Spinal cord (tissue), 9 donors: ENCODE measurements at regions not wholly inside any gene's neighbourhood (a gene's known extent, or its start where the extent isn't known, plus 50 kb on each side); places are given as distances from the start of the nearest gene placed in this dataset.

Source experiments
- DNase-seq, 6 donors: peaks; one replicate each; pipeline versions ENCODE4 v3.0.0 to v3.0.0-alpha.2; 2013 to 2015; ENCODE audit warnings: low spot score in 6 of 6, low read depth in 4 of 6
- H3K27ac ChIP-seq: one replicate; pipeline ENCODE4 v1.5.1; 2013; ENCODE audit warnings: low read depth, low read length, control low read depth
- H3K27me3 ChIP-seq: one replicate; pipeline ENCODE4 v1.6.1; 2013; ENCODE audit warnings: low read length; ENCODE audit not compliant: control insufficient read depth, insufficient read depth
- H3K36me3 ChIP-seq: one replicate; pipeline ENCODE4 v1.6.1; 2013; ENCODE audit warnings: low read length; ENCODE audit not compliant: control insufficient read depth, insufficient read depth
- H3K4me1 ChIP-seq: one replicate; pipeline ENCODE4 v1.6.1; 2013; ENCODE audit warnings: low read length; ENCODE audit not compliant: control insufficient read depth, insufficient read depth
- H3K4me3 ChIP-seq: one replicate; pipeline ENCODE4 v1.5.1; 2013; ENCODE audit warnings: low read depth, low read length, control low read depth
- H3K9me3 ChIP-seq: one replicate; pipeline ENCODE4 v1.6.1; 2013; ENCODE audit warnings: low read length; ENCODE audit not compliant: control insufficient read depth, insufficient read depth
- WGBS: methylation state at CpG from one replicate; pipeline ENCODE4 v1.1.5; 2013; ENCODE audit warnings: missing lambda C conversion rate; ENCODE audit not compliant: insufficient coverage; 5-methylcytosine and 5-hydroxymethylcytosine counted together
- donor health status: healthy.

GRCh38 chr2:60271131-60271530 is 282.3 kb downstream of the BCL11A start:
- Histone ChIP-seq H3K4me3 (no peak overlapping the region), H3K36me3 (no peaks in the 10 kb centered on the region)

DNA sequence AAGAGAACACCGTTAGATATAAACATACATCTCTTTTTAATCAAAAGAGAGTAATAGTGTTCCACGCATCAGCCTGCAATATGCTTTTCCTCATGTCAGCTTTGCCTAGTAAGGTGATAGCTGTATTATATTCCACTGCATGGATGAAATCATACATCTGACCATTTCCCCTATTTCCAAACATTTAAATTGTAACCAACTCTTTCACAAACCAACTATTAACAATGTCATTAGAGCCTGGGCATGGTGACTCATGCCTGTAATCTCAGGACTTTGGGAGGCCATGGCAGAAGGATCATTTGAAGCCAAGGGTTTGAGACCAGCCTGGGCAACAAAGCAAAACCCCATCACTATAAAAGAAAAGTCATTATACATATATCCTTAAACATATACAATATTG is 284.8 kb downstream of the BCL11A start:
- Histone ChIP-seq H3K4me3 (no peak overlapping the region), H3K27me3 (no peaks in the 10 kb centered on the region), H3K27ac (no peak overlapping the region), H3K4me1 (no peaks in the 10 kb centered on the region), H3K36me3 (no peaks in the 10 kb centered on the region), H3K9me3 (no peaks in the 10 kb centered on the region)
- no peak for DNase-seq
- WGBS: no CpG with 5 or more reads among the region's 2 CpGs

More at GRCh38 chr2:60271131-60271530, 282.3 kb downstream of the BCL11A start:
- H3K9me3 ChIP-seq: peaks cover 6% of the 10 kb centered on the region
- DNase-seq: no peak
- H3K27ac ChIP-seq: no peak overlapping the region
- H3K27me3 ChIP-seq: no peaks in the 10 kb centered on the region
- H3K4me1 ChIP-seq: peaks cover 4% of the 10 kb centered on the region
- 100% methylated on average over 1 of the region's 7 CpGs for WGBS

DNA sequence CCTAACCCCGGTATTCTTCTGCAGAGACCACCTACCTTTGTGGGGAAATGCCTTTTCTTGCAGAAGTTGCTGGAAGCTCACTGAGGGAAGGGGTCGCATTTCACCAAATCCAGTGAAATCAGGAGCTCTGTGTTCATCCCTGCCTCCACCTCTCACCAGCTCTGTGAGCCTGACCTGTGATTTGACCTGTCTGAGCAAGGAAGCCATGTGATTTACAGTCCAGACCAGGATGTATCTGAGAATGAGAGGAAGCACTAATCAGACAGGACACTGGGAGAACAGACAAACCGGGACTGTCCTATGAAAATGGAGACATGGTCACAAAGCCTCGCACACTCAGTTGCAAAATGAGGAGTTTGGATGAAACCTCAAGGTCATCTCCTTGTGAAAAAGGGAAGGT is 285.4 kb downstream of the BCL11A start:
- Histone ChIP-seq H3K4me1 (no peaks in the 10 kb centered on the region), H3K27ac (no peak overlapping the region), H3K27me3 (no peaks in the 10 kb centered on the region), H3K36me3 (no peaks in the 10 kb centered on the region), H3K4me3 (no peak overlapping the region), H3K9me3 (no peaks in the 10 kb centered on the region)
- 89% methylated on average over 4 of the region's 4 CpGs for WGBS
- DNase-seq: no peak

- Histone ChIP-seq H3K27me3 (no peaks in the 10 kb centered on the region), H3K9me3 (no peaks in the 10 kb centered on the region), H3K27ac (no peak overlapping the region), H3K4me3 (no peak overlapping the region), H3K36me3 (no peaks in the 10 kb centered on the region), H3K4me1 (no peaks in the 10 kb centered on the region)
- no peak for DNase-seq
- 77% methylated on average over 5 of the region's 5 CpGs for WGBS
These were observed 286.3 kb downstream of the BCL11A start for GRCh38 chr2:60267122-60267521.

GRCh38 chr2:60262178-60262577 is 291.3 kb downstream of the BCL11A start:
- Histone ChIP-seq H3K27ac (no peak overlapping the region), H3K36me3 (no peaks in the 10 kb centered on the region), H3K9me3 (no peaks in the 10 kb centered on the region), H3K4me3 (no peak overlapping the region), H3K4me1 (no peaks in the 10 kb centered on the region), H3K27me3 (no peaks in the 10 kb centered on the region)
- 65% methylated on average over 5 of the region's 7 CpGs for WGBS
- no peak for DNase-seq

GRCh38 chr2:60260639-60261296 is 292.7 kb downstream of the BCL11A start:
- H3K4me3 ChIP-seq: no peak overlapping the region
- no peak overlapping the region for H3K27ac ChIP-seq
- no peaks in the 10 kb centered on the region for H3K36me3 ChIP-seq
- WGBS: 83% methylated on average over 9 of the region's 13 CpGs
- no peaks in the 10 kb centered on the region for H3K27me3 ChIP-seq
- no peaks in the 10 kb centered on the region for H3K4me1 ChIP-seq
- no peak for DNase-seq
- no peaks in the 10 kb centered on the region for H3K9me3 ChIP-seq

DNA sequence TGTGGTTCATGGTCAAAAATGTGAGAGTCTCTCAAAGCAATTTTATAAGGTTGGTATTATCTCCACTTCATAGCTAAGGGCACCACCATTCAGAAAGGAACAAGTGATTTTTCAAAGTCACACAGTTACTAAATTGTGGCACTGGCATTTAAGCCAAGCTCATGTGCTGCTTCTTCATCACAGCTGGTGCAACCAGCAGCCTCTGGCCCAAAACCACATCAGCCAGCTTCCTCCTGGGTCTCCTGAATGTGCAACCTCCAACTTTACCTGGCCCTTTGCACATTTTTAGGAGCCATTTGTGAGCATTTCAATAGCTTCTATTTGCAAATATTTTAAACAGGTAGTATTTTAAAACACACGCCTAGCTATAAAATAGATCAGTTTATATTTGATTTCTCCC is 293.7 kb downstream of the BCL11A start:
- no peak for DNase-seq
- Histone ChIP-seq H3K27ac (no peak overlapping the region), H3K9me3 (no peaks in the 10 kb centered on the region), H3K4me3 (no peak overlapping the region), H3K36me3 (no peaks in the 10 kb centered on the region), H3K27me3 (no peaks in the 10 kb centered on the region), H3K4me1 (no peaks in the 10 kb centered on the region)
- WGBS: no CpG with 5 or more reads among the region's 1 CpG

DNA sequence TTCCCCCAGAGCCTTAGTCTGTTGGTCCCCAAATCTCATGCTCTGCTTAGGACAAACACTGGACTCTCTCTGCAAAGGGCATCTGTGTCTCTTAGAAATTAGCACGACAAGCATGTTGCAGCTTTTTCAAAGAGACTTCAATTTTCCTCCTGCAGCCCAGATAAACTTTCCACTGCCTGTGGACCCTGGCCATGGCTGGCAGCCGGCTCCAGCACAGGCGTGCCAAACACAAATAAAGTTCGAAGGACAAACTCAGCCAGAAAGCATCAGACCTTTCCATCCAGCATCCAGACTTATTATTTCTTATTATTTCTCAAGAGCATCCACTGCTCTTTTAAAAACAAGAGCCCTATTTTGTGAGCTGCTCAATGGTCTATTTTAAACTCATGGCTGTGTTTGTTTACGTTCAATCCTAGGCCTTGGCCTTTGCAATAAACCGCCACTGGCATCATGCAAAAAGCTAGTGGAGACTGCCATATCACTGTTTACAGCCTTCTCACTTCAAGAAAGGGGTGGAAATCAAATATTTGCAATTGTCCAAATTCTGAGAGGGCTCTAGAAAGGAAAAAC is 300.8 kb downstream of the BCL11A start:
- peak in 2 of 6 donors; percentile 12 to 50 for DNase-seq
- 30% methylated on average over 5 of the region's 6 CpGs for WGBS
- H3K27ac ChIP-seq: no peak overlapping the region

GRCh38 chr2:60251247-60251646 is 302.2 kb downstream of the BCL11A start:
- H3K27ac ChIP-seq: no peak overlapping the region
- no peak for DNase-seq
- H3K9me3 ChIP-seq: no peaks in the 10 kb centered on the region
- peaks cover 7% of the 10 kb centered on the region for H3K4me1 ChIP-seq
- no peaks in the 10 kb centered on the region for H3K27me3 ChIP-seq
- no peaks in the 10 kb centered on the region for H3K36me3 ChIP-seq
- H3K4me3 ChIP-seq: no peak overlapping the region

More for the DNA sequence above, 300.8 kb downstream of the BCL11A start:
- Histone ChIP-seq H3K36me3 (no peaks in the 10 kb centered on the region), H3K4me1 (peaks cover 7% of the 10 kb centered on the region), H3K27me3 (no peaks in the 10 kb centered on the region), H3K9me3 (no peaks in the 10 kb centered on the region), H3K4me3 (no peak overlapping the region)

DNA sequence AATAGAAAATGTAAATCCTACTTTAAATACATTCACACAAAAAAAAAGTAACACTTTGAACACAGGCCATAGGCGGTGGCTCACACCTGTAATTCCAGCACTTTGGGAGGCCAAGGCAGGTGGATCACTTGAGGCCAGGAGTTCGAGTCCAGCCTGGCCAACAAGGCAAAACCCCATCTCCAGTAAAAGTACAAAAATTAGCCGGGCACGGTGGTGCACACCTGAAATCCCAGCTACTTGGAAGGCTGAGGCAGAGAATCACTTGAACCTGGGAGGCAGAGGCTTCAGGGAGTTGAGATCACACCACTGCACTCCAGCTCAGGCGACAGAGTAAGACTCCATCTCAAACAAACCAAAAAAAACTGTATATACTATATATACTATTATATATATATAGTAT is 303.6 kb downstream of the BCL11A start:
- peaks cover 7% of the 10 kb centered on the region for H3K4me1 ChIP-seq
- H3K36me3 ChIP-seq: no peaks in the 10 kb centered on the region
- no peak for DNase-seq
- H3K9me3 ChIP-seq: no peaks in the 10 kb centered on the region
- no peak overlapping the region for H3K4me3 ChIP-seq
- H3K27me3 ChIP-seq: no peaks in the 10 kb centered on the region
- WGBS: 97% methylated on average over 4 of the region's 5 CpGs
- H3K27ac ChIP-seq: no peak overlapping the region
